ENCODE measurements at regions not wholly inside any gene's neighbourhood (a gene's known extent, or its start where the extent isn't known, plus 50 kb on each side); places are given as distances from the start of the nearest gene placed in this dataset.

- 1% methylated on average over 3 of the region's 3 CpGs for WGBS (ENCODE audit: low lambda C conversion rate)
- Histone ChIP-seq H3K27ac (ENCODE audit: extremely low read length, insufficient read depth, low read length) (no peak overlapping the region), H3K9ac (ENCODE audit: insufficient read depth, low read depth, low read length) (no peak overlapping the region), H3K4me2 (ENCODE audit: low read depth, low read length) (no peak overlapping the region), H3K9me3 (ENCODE audit: low read length) (no peaks in the 10 kb centered on the region), H3K79me2 (ENCODE audit: insufficient read depth, low read length) (no peaks in the 10 kb centered on the region), H3K4me3 (replicated peaks in 1 of 3; ENCODE audit: insufficient read depth in 1 of 3, low read depth in 2 of 3, low read length in 3 of 3) (no peak overlapping the region), H3K36me3 (replicated peaks in 1 of 2; ENCODE audit: control insufficient read depth in 1 of 2, insufficient read depth in 2 of 2, low read length in 2 of 2) (no peaks in the 10 kb centered on the region), H2AFZ (ENCODE audit: low read length) (no peak overlapping the region), H4K20me1 (ENCODE audit: insufficient read depth, low read length) (no peaks in the 10 kb centered on the region), H3K27me3 (ENCODE audit: control insufficient read depth in 1 of 2, insufficient read depth in 2 of 2, low read length in 2 of 2) (no peaks in the 10 kb centered on the region; a peak in 1 of 5 replicates), H3K4me1 (ENCODE audit: insufficient read depth, low read length) (no peaks in the 10 kb centered on the region)
- no peak for FAIRE-seq
- ChIA-PET CTCF (ENCODE audit: low intra/inter-chr PET ratio, low total read pairs) (no interaction called here), POLR2A (no interaction called here)
- no peak for DNase-seq (ENCODE audit: low spot score)
- intact Hi-C loops (cut with micrococcal nuclease; ENCODE audit: unreplicated experiment): no loop called here
- TF ChIP-seq ZNF24 (IDR thresholded peaks at IDR 0.05): no peak
- no peak for TF ChIP-seq THRA (CRISPR knock-in tag; IDR thresholded peaks at IDR 0.05; ENCODE audit: borderline replicate concordance)
- no peak for TF ChIP-seq ATF7-NPFF (CRISPR knock-in tag; IDR thresholded peaks at IDR 0.05; ENCODE audit: low read depth)
- no peak for TF ChIP-seq HDAC2 (CRISPR knock-in tag; IDR thresholded peaks at IDR 0.05)
- TF ChIP-seq, protein P1, sequence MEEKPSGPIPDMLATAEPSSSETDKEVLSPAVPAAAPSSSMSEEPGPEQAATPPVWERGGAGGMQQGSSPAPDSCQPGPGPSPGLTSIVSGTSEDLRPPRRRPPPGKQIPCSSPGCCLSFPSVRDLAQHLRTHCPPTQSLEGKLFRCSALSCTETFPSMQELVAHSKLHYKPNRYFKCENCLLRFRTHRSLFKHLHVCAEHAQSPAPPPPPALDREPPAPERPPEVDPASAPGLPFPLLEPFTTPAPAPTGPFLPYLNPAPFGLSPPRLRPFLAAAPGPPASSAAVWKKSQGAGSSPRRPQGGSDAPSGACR (CRISPR knock-in tag; IDR thresholded peaks at IDR 0.05): no peak
- no peak for TF ChIP-seq SETDB1 (CRISPR knock-in tag; IDR thresholded peaks at IDR 0.05; ENCODE audit: borderline replicate concordance)
- no peak for TF ChIP-seq JDP2 (CRISPR knock-in tag; IDR thresholded peaks at IDR 0.05; ENCODE audit: borderline replicate concordance)
- TF ChIP-seq NFKB2 (CRISPR knock-in tag; IDR thresholded peaks at IDR 0.05; ENCODE audit: borderline replicate concordance): no peak
- TF ChIP-seq ZNF615 (CRISPR knock-in tag; IDR thresholded peaks at IDR 0.05; ENCODE audit: borderline replicate concordance): no peak
- no peak for TF ChIP-seq MBNL3 (CRISPR knock-in tag; conservative IDR thresholded peaks at IDR 0.05)
- no peak for TF ChIP-seq ZNF550 (CRISPR knock-in tag; IDR thresholded peaks at IDR 0.05; ENCODE audit: borderline replicate concordance)
- TF ChIP-seq, protein P2, sequence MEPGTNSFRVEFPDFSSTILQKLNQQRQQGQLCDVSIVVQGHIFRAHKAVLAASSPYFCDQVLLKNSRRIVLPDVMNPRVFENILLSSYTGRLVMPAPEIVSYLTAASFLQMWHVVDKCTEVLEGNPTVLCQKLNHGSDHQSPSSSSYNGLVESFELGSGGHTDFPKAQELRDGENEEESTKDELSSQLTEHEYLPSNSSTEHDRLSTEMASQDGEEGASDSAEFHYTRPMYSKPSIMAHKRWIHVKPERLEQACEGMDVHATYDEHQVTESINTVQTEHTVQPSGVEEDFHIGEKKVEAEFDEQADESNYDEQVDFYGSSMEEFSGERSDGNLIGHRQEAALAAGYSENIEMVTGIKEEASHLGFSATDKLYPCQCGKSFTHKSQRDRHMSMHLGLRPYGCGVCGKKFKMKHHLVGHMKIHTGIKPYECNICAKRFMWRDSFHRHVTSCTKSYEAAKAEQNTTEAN (CRISPR knock-in tag; conservative IDR thresholded peaks at IDR 0.05): no peak
- TF ChIP-seq HOXD1 (CRISPR knock-in tag; IDR thresholded peaks at IDR 0.05): no peak
- no peak for TF ChIP-seq NFKBIZ (CRISPR knock-in tag; IDR thresholded peaks at IDR 0.05)
- no peak for TF ChIP-seq ZNF274 (CRISPR knock-in tag; IDR thresholded peaks at IDR 0.05)
- TF ChIP-seq ZNF772 (CRISPR knock-in tag; IDR thresholded peaks at IDR 0.05): no peak
- BruUV-seq (replicated peaks): no TSS peak
- in situ Hi-C loops (cut with HindIII; ENCODE audit: extremely low pct_ligation_motif_present, low pct_unique_long_range_greater_than_20kb): no loop called here
- ATAC-seq: no peak
Measured at GRCh38 chr4:181278941-181279340, 964.3 kb upstream of the TENM3 start.

All from HepG2 (cell line).